Stimulated activated CD4-positive, alpha-beta T cell treated with anti-CD3 and anti-CD28 coated beads, TNF-alpha, amount 100 ng/mL, for 48 hours (primary cell): ENCODE measurements at regions not wholly inside any gene's neighbourhood (a gene's known extent, or its start where the extent isn't known, plus 50 kb on each side); places are given as distances from the start of the nearest gene placed in this dataset.
"Not testable (repeated sequence)": the region's sequence is repeated elsewhere in the genome, so short reads cannot be mapped to it uniquely, and the experiment has no call there.

ENCODE experiments used
- DNase-seq, 3 donors: peaks; one replicate each; pipeline ENCODE4 v3.0.0-alpha.2; 2020; ENCODE audit warnings: low read depth in 3 of 3

DNA sequence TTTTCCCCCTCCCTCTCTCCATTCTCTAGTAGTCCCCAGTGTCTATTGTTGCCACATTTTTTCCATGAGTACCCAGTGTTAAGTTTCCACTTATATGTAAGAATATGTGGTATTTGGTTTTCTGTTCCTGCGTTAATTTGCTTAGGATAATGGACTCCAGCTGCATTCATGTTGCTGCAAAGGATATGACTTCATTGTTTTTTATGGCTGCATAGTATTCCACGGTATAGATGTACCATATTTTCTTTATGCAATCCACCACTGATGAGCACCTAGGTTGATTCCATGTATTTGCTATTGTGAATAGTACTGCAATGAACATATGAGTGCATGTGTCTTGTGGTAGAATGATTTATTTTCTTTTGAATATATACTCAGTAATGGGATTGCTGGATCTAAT is 77.4 kb upstream of the MEGF10 start:
- no peak for DNase-seq

DNA sequence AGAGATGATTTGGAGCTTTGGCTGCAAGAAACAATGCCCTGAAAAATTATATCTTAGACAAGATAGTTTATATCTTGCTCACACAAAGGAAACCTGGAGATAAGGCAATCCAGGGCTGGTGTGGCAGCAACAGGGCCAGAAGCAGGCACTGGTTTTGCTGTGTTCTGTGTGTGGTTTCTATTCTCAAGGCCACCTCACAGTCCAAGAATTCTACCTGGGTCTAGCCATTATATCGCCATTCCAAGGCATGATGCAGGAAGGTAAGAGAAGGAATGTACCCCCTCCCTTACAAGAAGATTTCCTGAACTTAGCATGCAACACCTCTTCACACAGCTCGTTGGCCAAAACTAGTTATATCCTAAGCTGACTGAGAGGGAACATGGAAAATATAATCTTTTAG is 74.5 kb upstream of the MEGF10 start:
- DNase-seq: no peak

DNA sequence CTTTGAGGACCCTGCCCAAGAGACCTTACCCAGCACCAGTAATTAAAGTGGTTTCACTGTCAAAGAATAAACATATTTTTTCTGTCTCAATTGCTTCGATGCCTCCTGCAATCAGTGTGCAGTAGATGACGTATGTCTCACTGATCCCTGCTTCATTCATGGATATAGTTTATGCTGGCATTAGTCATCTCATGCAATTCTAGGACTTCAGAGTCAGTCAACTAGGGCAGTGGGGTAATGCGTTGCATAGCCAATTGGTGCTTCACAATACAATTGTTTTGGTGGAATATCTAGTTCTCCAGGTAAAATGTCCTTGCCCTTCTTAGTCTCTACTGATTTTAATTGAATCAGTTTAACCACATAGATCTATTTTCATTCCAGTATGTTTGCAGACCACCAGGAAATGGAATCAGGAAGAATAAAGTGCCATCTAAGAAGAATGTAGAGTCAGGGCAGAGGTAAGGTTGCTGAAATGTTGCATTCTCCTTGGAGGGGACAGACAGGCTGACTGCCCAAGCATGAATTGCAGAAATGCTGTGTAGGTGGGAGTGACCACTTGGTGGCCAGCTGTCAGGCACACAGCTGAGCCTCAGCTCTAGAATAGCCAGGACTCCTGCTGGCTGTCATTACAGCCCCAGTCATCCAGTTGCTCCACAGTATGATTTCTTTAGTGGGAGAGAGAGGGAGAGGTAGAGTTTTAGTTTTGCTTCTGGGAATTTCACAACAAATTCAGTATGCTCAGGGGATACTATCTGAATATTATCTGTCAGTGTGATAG is 73.5 kb upstream of the MEGF10 start:
- DNase-seq: no peak

DNA sequence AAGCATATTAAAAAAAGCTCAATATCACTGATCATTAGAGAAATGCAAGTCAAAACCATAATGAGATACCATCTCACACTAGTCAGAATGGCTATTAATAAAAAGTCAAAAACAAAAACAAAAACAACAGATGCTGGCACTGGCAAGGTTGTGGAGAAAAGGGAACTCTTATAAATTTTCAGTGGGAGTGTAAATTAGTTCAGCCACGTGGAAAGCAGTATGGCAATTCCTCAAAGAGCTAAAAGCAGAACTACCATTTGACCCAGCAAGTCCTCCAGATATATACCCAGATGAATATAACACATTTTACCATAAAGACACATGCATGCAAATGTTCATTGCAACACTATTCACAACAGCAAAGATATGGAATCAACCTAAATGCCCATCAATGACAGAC is 68.7 kb upstream of the MEGF10 start:
- not testable (repeated sequence) for DNase-seq

DNA sequence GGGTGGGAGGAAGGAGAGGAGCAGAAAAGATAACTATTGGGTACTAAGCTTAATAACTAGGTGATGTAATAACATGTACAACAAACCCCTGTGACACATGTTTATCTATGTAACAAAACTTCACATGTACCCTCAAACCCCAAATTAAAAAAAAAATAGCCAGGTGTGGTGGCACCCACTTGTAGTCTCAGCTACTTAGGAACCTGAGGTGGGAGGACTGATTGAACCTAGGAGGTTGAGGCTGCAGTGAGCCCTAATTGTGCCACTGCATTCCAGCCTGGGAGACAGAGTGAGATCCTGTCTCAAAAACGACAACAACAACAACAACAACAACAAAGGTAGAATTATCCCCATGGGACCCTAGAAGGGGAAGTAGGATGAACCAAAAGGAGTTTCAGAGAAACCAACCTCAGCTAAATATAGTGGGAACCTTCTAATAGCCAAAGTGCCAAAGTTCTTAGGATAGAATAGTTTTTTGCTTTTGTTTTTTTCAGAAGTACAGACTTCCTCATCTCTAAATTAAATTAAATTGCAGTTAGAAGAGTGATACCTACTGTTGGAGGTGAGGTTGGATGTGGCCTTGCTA is 67.9 kb upstream of the MEGF10 start:
- DNase-seq: not testable (repeated sequence)

DNA sequence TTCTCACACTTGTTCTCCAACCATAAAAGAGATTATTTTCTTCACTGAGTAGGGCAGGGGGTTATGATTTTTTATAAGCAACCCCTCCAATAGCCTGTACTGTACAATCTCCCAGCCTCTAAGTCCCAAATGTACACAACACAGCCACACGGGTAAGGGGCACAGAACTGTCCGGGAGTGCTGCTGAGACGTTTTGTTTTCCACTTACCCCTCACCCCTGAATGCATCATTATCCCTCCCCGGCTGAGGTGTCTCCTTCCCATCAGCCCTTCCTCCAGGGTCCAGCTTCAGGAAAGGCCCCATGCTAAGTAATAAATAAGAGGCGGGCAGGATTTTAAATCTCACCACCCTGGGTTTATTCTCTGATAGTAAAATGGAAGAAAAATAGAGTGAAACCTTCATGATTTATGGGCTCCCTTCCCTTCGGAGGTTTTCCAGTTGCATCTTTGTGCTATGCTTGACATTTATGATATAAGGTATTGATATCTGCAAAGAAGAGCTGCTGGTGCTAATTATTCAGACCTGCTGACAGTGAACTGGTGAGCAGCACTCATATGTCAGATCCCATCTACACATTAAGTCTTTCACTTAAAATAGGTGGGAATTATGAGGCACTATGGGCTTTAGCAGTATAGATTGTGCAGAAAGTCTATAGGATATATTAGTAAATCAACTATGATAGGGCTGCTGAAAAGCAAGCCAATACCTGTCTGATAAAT is 67.2 kb upstream of the MEGF10 start:
- DNase-seq: no peak

DNA sequence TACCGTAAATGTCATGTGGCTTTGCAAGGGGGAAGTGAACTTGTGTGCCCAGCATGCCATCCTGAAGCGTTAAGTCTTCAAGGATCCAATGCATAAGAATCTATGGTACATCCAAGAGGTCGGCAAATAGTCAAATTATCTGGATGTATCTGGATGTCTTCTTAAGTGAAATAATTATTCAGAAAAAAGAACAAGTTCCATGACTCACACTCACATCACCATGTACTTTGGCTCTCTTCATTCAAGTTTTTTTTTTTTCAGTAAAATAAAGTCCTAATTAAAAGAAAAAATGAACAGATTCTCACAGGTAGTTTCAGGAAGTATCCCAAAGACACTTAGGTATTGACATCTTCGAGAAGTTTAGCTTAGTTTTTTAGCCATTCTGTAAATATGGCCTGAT is 62.7 kb upstream of the MEGF10 start:
- DNase-seq: no peak

DNA sequence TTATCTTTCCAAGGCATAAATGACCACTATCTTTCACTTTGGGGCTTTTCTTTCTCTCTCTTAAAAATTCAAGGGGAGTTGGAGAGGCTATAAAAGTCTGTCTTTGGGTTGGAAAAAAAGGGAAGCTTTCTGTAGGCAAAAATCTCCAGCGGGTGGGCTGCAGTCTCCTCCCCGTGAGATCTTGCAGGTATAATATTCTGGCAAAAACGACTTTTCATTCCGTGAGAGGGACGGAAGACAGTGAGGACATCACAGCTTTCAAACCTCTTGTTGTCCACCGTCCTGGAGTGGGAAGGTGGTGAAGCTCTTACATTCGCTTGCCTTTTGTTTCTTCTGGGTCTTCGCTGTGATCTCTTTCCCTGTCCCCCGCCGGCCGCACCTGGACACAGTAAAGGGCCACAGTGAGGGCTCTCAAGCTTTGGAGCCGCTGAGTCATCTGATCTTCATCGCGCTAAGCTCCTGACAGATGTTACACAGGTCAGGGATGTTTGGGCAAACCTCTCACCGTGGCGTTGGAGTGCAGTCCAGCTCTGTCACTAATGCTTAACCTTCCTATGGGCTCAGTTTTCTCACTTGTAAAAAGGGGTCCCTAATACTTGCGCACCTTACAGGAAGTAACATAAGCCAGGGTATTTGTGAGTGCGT is 61.9 kb upstream of the MEGF10 start:
- DNase-seq: no peak

DNA sequence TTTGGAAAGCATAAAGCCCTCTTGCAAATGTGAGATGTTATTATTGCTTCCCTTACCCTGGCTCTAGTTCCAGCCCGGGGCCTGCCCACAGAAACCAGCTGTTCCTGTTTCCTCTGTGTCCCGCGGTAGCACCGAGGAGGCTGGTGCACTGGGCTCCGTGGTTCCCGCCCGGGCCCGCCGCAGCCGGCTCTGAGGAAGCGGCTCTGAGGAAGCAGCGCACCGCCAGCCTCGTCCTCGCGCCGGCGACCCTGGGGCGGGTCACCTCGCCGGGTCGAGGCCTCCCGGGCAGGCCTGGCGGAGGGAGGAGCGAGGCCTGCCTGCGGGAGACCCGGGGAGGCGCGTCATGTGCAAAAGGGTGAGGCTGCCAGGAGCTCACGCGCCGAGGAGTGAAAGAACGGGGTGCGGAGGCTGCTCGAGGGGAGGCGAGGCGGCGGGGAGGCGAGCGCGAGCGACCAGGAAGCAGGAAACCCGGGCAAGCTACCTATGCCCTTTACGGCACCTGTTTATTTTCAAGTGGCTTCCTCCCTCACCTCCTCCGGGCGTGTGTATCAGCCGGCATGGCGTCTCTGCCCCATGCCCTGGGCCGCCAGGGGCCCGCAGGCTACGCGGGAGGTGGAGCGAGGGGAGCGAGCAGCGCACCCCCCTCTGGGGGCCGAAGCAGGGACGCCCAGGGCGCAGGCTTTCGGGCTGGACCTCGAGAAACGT is 61.3 kb upstream of the MEGF10 start:
- DNase-seq: peak; percentile 5 to 37 (median 10)

DNA sequence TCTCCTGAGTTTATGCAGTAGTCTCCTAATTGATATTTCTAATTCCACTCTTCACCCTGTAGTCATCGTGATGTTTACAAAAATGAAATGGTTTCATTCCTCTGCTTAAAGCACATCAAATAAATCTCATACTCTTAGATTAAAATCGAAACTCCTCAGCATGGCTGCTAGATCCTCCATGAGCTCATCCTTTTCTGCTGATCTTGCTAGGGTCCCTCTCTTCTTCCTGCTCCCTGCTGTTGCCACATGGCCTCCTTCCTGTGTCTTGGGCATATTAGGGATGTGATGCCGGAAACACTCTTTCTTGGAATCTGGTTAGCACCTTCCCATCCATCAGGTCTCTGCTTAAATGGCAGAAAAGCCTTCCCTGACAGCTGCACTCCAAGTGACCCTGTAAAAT is 59.5 kb upstream of the MEGF10 start:
- DNase-seq: no peak

DNA sequence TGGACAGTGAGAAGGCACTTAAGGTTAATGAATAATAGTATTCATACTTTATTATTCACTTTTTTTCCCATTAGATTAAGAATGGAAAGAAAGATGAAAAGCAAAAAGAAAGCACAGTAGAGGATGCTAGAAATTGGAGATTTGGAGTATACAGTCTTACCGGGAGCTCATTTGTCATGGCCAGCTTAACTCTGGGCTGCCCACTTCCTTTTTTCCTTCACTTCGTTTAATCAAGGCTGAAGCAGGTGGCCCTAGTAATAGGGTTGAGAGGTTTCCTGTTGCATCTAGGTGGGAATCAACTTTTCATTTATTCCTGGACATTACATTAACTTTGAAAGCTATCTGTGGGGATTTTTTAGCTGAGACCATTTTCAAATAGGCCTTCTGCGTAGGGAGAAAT is 57.0 kb upstream of the MEGF10 start:
- no peak for DNase-seq

DNA sequence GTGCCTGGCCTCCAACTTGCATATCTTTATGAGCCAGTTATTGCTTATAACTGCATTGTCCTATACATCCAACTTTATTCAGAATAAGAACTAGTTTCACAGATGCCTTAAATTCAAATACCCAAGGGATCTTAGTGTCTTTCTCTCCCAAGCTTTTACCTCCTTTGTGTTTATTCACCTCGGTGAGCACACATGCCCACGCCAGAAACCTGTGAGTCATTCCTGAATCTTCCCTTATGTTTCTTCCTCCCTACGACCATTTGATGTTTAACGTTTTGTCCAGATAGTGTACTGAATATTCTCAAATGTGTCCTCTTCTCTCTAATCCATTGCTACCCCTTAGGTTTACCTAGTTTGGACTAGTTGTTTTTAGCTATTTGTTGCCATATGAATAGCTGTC is 55.5 kb upstream of the MEGF10 start:
- no peak for DNase-seq

DNA sequence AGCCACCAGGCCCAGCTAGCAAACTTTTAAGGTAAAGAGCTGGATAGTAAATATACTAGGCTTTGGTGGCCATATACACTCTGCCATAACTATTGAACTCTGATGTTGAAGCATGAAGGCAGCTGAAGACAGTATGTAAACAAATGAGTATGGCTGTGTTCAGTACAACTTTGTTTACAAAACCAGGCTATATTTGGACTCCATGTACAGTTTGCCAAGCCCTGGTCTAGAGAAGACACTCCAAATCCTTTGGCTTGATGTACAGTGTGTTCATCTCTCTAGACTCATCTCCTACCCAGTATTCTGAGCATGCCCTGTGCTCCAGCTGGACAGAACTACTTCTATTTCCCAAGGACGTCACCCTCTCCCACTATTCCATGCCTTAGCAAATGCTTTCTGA is 54.3 kb upstream of the MEGF10 start:
- DNase-seq: no peak
